ENCODE measurements at regions not wholly inside any gene's neighbourhood (a gene's known extent, or its start where the extent isn't known, plus 50 kb on each side); places are given as distances from the start of the nearest gene placed in this dataset.
A peak's percentile ranks its signal among the peaks of the same experiment; 100 is the strongest.

- 90 to 96% methylated on average over 1 of the region's 1 CpG for WGBS, 2 experiments (ENCODE audit: low coverage in 1 of 2, low lambda C conversion rate in 2 of 2, missing lambda C conversion rate in 2 of 2)
- Histone ChIP-seq H2AFZ (no peak overlapping the region), H3K4me2 (ENCODE audit: unreplicated experiment) (no peak overlapping the region), H3K9ac (no peak overlapping the region), H3K9me2 (ENCODE audit: insufficient read depth) (no peaks in the 10 kb centered on the region), H3K27ac (no peak overlapping the region), H4K20me1 (ENCODE audit: insufficient read depth) (no peaks in the 10 kb centered on the region), H3F3A (ENCODE audit: insufficient read depth) (peaks cover 6% of the 10 kb centered on the region), H3K36me3 (ENCODE audit: low read depth) (no peaks in the 10 kb centered on the region), H3K79me2 (ENCODE audit: insufficient read depth) (no peaks in the 10 kb centered on the region), H3K4me3 (no peak overlapping the region), H3K9me3 (ENCODE audit: low read depth) (no peaks in the 10 kb centered on the region), H3K27me3 (replicated peaks; ENCODE audit: insufficient read depth) (no peaks in the 10 kb centered on the region), H3K4me1 (ENCODE audit: insufficient read depth) (peaks cover 27% of the 10 kb centered on the region)
- in situ Hi-C loops (cut with MboI) = loop anchor here (25.0 kb wide), 1 partner anchor 508 kb away; no protein-coding TSS in a partner anchor
- DNase-seq = peak; percentile 16
- TF ChIP-seq EZH2phosphoT487 (IDR thresholded peaks at IDR 0.05; ENCODE audit: insufficient read depth, low read depth) = no peak
- TF ChIP-seq EZH2 (IDR thresholded peaks at IDR 0.05; ENCODE audit: insufficient read depth, poor library complexity, severe bottlenecking) = no peak
Observed at GRCh38 chr21:35395728-35396127, 346.6 kb upstream of the RUNX1 start.

DNA sequence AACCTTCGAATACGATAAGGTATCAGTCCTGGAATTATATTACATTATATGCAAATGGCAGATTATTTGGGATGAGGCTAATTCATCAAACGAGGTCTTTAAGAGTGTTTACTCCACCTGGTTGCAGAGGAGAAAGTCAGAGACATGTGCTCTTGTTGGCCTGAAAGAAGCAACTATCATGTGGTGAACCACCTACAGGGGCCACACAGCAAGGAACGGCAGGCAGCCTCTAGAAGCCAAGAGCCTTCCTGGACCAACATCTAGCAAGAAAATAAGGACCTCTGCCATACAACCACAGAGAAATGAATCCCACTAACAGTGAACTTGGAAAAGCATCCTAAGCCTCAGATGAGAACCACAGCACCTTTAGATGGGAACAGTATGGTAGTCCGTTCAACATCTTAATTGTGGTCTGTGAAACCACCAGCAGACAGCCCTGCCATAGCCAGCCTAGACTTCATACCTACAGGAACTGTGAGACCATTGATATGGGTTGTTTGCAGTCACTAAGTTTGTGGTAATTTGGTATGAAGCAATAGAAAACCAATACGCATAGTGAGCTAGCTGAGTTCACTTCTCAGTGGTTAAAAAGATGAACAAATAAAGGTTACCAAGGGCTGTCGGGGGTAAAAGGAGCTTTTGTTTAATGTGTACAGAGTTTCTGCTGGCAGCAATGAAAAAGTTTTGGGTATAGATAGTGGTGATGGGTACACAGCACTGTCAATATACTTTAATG is 345.7 kb upstream of the RUNX1 start:
- peaks cover 15% of the 10 kb centered on the region for H3F3A ChIP-seq (ENCODE audit: insufficient read depth)
- WGBS, 2 experiments (ENCODE audit: low coverage in 1 of 2, low lambda C conversion rate in 2 of 2, missing lambda C conversion rate in 2 of 2) = 92 to 95% methylated on average over 7 of the region's 7 CpGs
- H3K79me2 ChIP-seq (ENCODE audit: insufficient read depth) = no peaks in the 10 kb centered on the region
- no peaks in the 10 kb centered on the region for H3K27me3 ChIP-seq (replicated peaks; ENCODE audit: insufficient read depth)
- no peaks in the 10 kb centered on the region for H4K20me1 ChIP-seq (ENCODE audit: insufficient read depth)
- H3K9ac ChIP-seq = no peak overlapping the region
- H3K36me3 ChIP-seq (ENCODE audit: low read depth) = no peaks in the 10 kb centered on the region
- in situ Hi-C loops (cut with MboI) = loop anchor here (25.0 kb wide), 1 partner anchor 508 kb away; no protein-coding TSS in a partner anchor
- TF ChIP-seq EZH2 (IDR thresholded peaks at IDR 0.05; ENCODE audit: insufficient read depth, poor library complexity, severe bottlenecking) (no peak), EZH2phosphoT487 (IDR thresholded peaks at IDR 0.05; ENCODE audit: insufficient read depth, low read depth) (no peak)
- H3K4me3 ChIP-seq = no peak overlapping the region
- no peak overlapping the region for H2AFZ ChIP-seq
- no peak overlapping the region for H3K4me2 ChIP-seq (ENCODE audit: unreplicated experiment)
- H3K9me2 ChIP-seq (ENCODE audit: insufficient read depth) = no peaks in the 10 kb centered on the region
- no peaks in the 10 kb centered on the region for H3K9me3 ChIP-seq (ENCODE audit: low read depth)
- no peak overlapping the region for H3K27ac ChIP-seq
- DNase-seq = no peak
- peaks cover 30% of the 10 kb centered on the region for H3K4me1 ChIP-seq (ENCODE audit: insufficient read depth)

DNA sequence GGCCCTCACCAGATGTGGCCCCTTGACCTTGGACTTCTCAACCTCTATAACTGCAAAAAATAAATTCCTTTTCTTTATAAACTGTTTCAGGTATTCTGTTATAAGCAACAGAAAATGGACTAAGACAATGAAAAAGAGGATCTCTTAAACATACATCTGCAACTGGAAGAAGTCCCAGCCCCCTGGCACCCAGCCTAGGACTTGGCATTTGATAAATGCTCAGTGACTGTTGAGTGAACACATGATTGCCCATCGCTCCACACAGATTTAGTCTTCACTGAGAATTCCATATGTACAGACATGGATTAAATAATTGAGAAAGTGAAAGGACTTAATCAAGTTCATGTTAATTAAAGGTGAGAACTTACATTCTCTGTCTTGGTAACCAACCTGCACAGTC is 344.9 kb upstream of the RUNX1 start:
- no peak for DNase-seq
- no peaks in the 10 kb centered on the region for H3K9me2 ChIP-seq (ENCODE audit: insufficient read depth)
- H3K27ac ChIP-seq = no peak overlapping the region
- in situ Hi-C loops (cut with MboI) = loop anchor here (25.0 kb wide), 1 partner anchor 507 kb away; no protein-coding TSS in a partner anchor
- H3K27me3 ChIP-seq (replicated peaks; ENCODE audit: insufficient read depth) = no peaks in the 10 kb centered on the region
- no peaks in the 10 kb centered on the region for H4K20me1 ChIP-seq (ENCODE audit: insufficient read depth)
- peaks cover 18% of the 10 kb centered on the region for H3F3A ChIP-seq (ENCODE audit: insufficient read depth)
- H3K4me2 ChIP-seq (ENCODE audit: unreplicated experiment) = no peak overlapping the region
- no peak overlapping the region for H3K4me3 ChIP-seq
- no peak overlapping the region for H3K9ac ChIP-seq
- H3K36me3 ChIP-seq (ENCODE audit: low read depth) = no peaks in the 10 kb centered on the region
- TF ChIP-seq EZH2phosphoT487 (IDR thresholded peaks at IDR 0.05; ENCODE audit: insufficient read depth, low read depth) (no peak), EZH2 (IDR thresholded peaks at IDR 0.05; ENCODE audit: insufficient read depth, poor library complexity, severe bottlenecking) (no peak)
- no peak overlapping the region for H2AFZ ChIP-seq
- H3K9me3 ChIP-seq (ENCODE audit: low read depth) = no peaks in the 10 kb centered on the region
- H3K79me2 ChIP-seq (ENCODE audit: insufficient read depth) = no peaks in the 10 kb centered on the region
- 93 to 95% methylated on average over 1 of the region's 1 CpG for WGBS, 2 experiments (ENCODE audit: low coverage in 1 of 2, low lambda C conversion rate in 2 of 2, missing lambda C conversion rate in 2 of 2)
- H3K4me1 ChIP-seq (ENCODE audit: insufficient read depth) = peaks cover 24% of the 10 kb centered on the region

DNA sequence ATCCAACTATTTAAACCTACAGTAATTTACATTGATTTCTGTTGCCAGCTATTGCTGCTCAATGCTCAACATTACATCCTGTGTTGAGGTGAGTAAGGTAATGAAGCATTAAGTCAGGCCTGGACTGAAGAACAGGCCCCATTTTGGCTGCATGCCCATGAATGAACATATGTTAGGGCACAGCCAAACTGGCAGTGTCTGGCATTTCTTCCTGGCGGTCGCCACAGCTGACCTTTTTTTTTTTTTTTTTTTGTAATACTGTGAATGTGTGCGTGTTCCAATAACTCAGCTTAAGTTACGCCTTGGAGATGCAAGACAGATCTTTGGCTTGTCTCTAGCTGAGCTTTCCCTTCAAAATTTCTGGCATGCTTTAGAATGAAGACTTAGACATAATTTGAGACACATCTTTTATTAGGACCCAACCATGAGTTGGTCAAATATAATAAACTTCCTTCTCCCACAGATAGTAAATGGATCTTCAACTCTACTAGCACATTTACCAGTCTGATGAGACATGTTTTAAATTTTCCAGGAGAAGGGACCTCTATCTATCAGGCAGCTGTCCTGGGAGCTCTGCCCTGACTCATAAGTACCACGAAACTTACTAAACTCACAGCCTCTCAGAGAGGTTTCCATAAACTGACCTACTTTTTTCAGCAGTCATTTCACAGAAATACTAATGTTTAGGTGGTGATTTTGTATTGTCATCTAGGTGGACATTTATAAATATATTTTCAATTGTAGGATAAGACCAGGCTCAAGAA is 341.1 kb upstream of the RUNX1 start:
- 53 to 69% methylated on average over 5 of the region's 5 CpGs for WGBS, 2 experiments (ENCODE audit: low coverage in 1 of 2, low lambda C conversion rate in 2 of 2, missing lambda C conversion rate in 2 of 2)
- TF ChIP-seq EZH2phosphoT487 (IDR thresholded peaks at IDR 0.05; ENCODE audit: insufficient read depth, low read depth) (no peak), EZH2 (IDR thresholded peaks at IDR 0.05; ENCODE audit: insufficient read depth, poor library complexity, severe bottlenecking) (no peak)
- in situ Hi-C loops (cut with MboI) = loop anchor here (25.0 kb wide), 1 partner anchor 503 kb away; no protein-coding TSS in a partner anchor

More for the DNA sequence above, 341.1 kb upstream of the RUNX1 start:
- H3K4me2 ChIP-seq (ENCODE audit: unreplicated experiment) = peak overlapping the region; percentile 12
- H2AFZ ChIP-seq = no peak overlapping the region
- no peaks in the 10 kb centered on the region for H3K9me2 ChIP-seq (ENCODE audit: insufficient read depth)
- no peak overlapping the region for H3K4me3 ChIP-seq
- H4K20me1 ChIP-seq (ENCODE audit: insufficient read depth) = no peaks in the 10 kb centered on the region
- DNase-seq = peak; percentile 79
- no peaks in the 10 kb centered on the region for H3K79me2 ChIP-seq (ENCODE audit: insufficient read depth)
- H3K27ac ChIP-seq = peak overlapping the region; percentile 21
- H3K4me1 ChIP-seq (ENCODE audit: insufficient read depth) = peaks cover 10% of the 10 kb centered on the region
- no peaks in the 10 kb centered on the region for H3K36me3 ChIP-seq (ENCODE audit: low read depth)
- H3F3A ChIP-seq (ENCODE audit: insufficient read depth) = peaks cover 18% of the 10 kb centered on the region
- H3K9me3 ChIP-seq (ENCODE audit: low read depth) = no peaks in the 10 kb centered on the region
- no peaks in the 10 kb centered on the region for H3K27me3 ChIP-seq (replicated peaks; ENCODE audit: insufficient read depth)
- no peak overlapping the region for H3K9ac ChIP-seq
